Retina (tissue), 1 donor: ENCODE measurements at regions not wholly inside any gene's neighbourhood (a gene's known extent, or its start where the extent isn't known, plus 50 kb on each side); places are given as distances from the start of the nearest gene placed in this dataset.
"Not testable (repeated sequence)": the region's sequence is repeated elsewhere in the genome, so short reads cannot be mapped to it uniquely, and the experiment has no call there.

Experiments used
- DNase-seq: peaks from one replicate; pipeline ENCODE4 v3.0.0-alpha.2; 2016

- DNase-seq = no peak
Observed at GRCh38 chrX:42093756-42094155, 170.4 kb upstream of the CASK start.

- DNase-seq = no peak
Observed at GRCh38 chrX:42090395-42090794, 167.0 kb upstream of the CASK start.

DNA sequence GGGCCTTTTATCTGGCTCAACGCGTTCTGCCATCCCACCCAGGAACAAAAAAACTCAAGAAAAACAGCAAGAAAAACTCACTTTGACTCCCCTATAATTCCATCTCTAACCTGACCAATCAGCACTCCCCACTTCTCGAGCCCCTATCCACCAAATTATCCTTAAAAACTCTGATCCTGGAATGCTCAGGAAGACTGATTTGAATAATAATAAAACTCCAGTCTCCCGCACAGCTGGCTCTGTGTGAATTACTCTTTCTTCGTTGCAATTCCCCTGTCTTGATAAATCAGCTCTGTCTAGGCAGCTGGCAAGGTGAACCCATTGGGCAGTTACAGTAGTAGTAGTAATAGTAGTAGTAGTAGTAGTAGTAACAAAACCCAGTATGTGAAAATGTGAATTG lies 165.7 kb upstream of the CASK start:
- DNase-seq = no peak

- no peak for DNase-seq
Observed at GRCh38 chrX:42087960-42088359, 164.6 kb upstream of the CASK start.

GRCh38 chrX:42085836-42086235 lies 162.5 kb upstream of the CASK start:
- DNase-seq = no peak

DNA sequence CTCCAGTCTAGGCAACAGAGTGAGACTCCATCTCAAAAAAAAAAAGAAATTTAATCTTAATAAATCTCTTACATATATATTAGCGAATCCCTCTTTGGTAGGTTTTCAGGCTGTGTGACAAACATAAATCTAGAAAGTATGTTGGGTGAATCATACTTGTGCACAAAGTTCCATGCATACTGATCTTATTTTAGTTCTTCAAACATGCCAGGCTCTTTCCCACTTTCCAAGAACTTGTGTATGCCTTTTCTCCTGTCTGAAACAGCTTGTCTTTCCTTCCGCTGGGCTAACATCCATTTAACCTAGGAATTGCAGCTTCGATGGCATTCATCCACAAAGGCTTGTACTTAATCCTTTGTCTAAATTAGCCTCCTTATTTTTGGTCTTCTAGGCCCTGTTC lies 156.6 kb upstream of the CASK start:
- no peak for DNase-seq

GRCh38 chrX:42077675-42078074 lies 154.3 kb upstream of the CASK start:
- DNase-seq = no peak

DNA sequence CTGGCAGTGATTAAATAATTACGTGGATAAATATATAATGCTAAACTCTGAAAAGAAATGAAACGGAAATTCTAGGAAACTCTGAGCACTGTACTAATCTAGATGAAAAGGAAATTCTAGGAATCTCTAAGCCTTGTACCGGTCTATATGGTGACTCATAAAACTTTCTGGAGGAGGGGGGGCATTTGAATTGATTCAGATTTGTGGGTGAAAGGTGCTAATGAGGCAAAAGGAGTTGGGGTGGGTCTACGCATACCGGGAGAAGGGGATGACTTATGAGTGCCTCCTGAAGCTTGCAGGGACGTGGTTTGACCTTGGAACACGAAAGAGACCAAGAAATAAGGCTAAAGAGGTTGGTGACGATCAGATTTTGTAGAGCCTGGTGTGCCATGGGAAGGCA lies 151.7 kb upstream of the CASK start:
- no peak for DNase-seq

DNA sequence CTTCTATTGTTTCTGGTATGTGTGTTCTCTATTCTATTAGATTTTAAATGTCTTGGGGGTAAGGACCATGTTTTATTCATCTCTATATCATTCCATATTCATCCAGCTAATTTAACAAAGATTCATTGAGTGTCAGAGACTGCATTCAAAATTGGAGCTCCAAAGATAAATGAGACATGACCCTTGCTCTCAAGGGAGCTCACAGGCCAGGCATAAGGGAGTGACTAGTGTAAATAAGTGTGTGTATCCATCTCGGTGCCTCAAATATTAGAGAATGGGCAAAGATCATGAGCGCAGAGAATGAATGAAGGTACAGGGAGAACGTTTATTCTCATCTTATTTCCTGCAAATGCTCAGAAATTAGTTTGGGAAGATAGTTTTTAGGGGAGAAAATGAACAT lies 150.1 kb upstream of the CASK start:
- no peak for DNase-seq

DNA sequence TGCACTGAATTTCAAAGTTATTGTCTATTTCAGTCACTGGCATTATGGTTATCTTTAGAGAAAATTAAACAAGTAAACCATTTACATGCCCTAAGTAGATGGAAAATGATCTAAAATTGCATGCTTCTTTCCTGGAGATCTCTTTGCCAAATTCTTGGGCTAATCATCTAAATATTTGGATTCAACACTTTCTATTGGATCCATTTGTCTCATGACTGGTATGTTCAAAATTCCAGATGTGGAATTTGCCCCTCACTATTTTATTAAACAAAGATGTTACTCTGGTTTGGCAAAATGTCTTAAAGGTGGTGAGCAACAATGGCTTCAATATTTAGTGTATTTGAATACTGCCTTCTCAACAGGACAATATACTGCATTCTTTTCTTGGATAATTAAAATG lies 147.5 kb upstream of the CASK start:
- DNase-seq = no peak

GRCh38 chrX:42054256-42054655 lies 130.9 kb upstream of the CASK start:
- no peak for DNase-seq

DNA sequence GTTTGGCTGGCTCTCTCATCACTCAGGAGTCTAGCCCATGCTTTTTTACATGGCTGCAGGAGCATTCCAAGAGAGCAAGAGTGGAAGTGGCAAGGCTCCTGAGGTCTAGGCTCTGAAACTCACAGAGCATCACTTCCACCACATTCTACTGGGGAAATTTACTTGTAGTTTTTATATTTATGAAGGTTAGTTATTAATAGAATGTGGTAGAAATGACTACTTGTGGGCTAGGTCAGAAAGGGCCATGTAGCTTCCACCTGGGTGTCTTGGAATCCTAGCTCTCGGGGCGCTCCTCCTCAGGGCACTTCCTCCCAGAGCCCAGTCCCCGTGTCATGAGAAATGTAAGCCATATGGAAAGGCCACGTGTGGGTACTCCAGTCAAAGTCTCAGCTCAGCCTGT lies 127.0 kb upstream of the CASK start:
- no peak for DNase-seq

DNA sequence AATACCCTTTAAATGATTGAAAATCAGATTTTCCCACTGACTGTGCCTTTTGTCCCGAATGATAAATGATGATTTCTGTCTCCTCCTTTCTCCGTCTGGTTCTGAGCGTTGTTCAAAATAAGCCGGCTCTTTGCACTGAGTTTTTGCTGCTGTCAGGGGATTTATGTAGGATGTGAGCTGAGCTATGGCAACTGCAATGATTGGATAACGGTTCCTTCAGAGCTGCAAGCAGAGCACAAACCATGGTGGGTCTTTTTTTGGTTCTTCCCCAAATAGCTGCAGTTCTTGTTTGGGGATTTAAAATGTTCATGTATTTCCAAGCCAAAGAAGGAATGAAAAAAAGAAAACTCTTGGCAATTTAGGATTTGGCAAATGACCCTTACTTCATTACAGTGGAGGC lies 124.5 kb upstream of the CASK start:
- no peak for DNase-seq

DNA sequence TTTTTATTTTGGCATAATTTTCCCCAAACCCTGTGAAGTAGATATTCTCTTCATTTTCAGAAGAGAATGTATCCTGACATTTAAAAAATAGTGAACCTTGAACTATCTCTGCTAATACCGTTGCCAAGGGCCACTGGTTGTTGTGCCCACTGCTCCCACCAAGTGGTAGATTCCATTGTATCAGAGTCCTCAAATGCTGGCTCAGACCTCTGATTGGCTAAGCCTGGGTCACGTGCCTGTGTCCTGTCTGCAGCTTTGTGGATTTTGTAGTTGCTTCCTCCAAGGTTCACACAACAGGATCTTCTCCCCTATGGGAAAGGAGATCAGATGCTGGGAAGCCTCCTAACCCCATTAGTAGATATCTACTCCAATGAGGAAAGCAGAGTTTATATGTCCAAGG lies 104.8 kb upstream of the CASK start:
- no peak for DNase-seq

- DNase-seq = no peak
Observed at GRCh38 chrX:42027367-42028000, 104.1 kb upstream of the CASK start.

- no peak for DNase-seq
Observed at GRCh38 chrX:42025861-42026260, 102.5 kb upstream of the CASK start.

GRCh38 chrX:42023122-42023521 lies 99.8 kb upstream of the CASK start:
- DNase-seq = no peak

DNA sequence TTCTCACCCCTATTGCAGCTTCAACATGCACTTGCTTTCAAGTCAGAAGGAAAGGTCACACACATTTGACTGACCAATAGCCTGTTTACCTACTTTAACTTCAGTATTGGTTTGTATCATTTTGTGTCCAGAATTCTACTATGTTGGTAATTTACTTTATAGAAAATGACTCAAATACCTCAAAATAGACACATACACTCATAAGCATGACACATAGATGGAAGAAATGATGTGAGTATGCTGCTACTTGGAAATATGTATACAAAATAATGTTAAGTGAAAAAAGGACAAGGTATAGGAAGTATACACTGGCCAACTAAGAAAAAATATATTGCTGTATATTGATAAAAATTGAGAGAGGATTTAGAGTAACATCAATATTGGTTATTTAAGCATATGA lies 98.8 kb upstream of the CASK start:
- no peak for DNase-seq

- no peak for DNase-seq
Observed at GRCh38 chrX:42021058-42021457, 97.7 kb upstream of the CASK start.

DNA sequence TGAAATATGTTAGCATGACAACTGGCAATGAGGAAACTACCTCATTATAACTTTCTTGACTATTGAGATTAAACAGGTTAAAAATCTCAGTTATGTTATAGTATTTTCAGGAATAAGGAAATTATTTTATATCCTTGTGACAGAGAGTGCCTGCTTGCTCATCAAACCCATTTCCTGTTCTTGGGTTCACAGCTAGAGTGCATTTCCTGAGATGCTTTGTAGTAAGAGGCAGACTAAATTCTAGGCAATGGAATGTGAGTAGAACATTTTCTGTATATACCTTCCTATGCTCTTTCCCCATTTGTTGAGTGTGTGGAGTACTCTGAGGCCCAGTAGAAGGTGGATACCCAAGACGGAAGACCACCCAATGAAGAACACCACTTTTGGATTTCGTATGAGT lies 96.9 kb upstream of the CASK start:
- no peak for DNase-seq

DNA sequence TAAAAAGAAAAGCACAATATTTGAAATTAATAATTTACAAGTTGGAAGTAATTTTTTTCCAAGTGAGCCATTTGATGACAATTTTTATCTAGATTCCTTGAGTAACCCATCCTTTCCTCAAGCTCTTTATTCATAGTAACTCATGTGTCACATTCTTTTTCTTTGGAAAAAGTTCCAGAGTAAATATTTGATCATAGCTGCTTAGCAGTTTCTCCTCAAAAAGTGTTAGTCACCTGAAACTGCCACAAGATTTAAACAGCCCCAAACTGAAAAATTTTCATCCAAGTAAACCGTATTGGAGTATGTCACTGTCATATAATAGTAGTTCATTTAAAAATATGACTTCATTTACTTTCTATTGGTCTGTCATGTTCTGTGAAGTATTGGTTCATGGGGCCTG lies 94.6 kb upstream of the CASK start:
- DNase-seq = no peak

DNA sequence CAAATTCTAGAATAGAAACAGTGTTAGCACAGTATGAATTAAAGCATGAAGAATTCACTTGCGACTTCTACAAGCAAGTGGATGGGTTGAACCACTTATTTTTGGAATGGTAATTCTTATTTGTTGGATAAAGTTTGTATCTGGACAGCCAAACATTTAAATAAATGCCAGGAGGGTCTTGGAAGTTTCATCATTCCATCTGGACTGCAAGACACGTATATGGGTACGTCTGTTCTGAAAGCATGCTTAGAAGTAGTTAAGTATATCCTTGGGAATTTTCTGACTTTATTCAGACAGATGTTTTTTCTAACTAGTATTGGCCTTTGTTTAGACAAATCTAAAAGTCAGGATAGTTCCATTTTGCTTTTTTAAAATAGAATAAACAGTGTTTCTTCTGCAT lies 77.5 kb upstream of the CASK start:
- no peak for DNase-seq

DNA sequence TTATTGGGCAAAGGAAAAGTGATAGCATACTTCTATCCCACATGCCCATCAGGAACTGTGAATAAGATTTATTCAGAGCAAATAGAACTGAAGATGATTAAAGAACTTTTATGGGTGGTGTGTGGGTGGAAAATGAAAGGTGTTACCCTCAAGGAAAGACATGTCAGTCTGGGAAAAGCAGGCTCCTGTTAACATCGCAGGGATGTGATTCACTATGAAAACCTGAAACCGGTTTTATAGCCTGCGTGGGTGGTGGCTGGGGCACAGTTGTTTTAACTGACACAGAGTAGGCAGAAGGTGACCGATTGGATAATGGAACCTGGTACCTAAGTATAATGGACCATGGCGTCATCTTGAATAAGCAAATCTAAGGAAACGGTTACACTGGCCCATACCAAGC lies 61.3 kb upstream of the CASK start:
- no peak for DNase-seq

- DNase-seq = no peak
Observed at GRCh38 chrX:41982953-41983352, 59.6 kb upstream of the CASK start.

- no peak for DNase-seq
Observed at GRCh38 chrX:41981481-41982013, 58.2 kb upstream of the CASK start.

DNA sequence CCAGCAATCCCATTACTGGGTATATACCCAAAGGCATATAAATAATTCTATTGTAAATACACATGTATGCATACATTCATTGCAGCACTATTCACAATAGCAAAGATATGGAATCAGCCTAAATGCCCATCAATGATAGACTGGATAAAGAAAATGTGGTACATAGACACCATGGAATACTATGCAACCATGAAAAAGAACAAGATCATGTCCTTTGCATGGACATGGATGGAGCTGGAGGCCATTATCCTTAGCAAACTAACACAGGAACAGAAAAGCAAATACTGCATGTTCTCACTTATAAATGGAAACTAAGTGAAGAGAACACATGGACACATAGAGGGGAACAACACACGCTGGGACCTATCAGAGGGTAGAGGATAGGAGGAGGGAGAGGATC lies 51.3 kb upstream of the CASK start:
- not testable (repeated sequence) for DNase-seq
